SK-N-MC (cell line): ENCODE measurements at regions not wholly inside any gene's neighbourhood (a gene's known extent, or its start where the extent isn't known, plus 50 kb on each side); places are given as distances from the start of the nearest gene placed in this dataset.

ENCODE experiments used
- DNase-seq: peaks from one replicate; pipeline ENCODE4 v3.0.0-alpha.2; 2011; ENCODE audit warnings: low read depth, low spot score
- H3K27ac ChIP-seq: fragments of 200-600 bp; sonication (generic); 2 replicates; pipeline ENCODE4 v1.5.1; 2016; ENCODE audit warnings: mixed run types
- H3K36me3 ChIP-seq: fragments of 200-600 bp; sonication (generic); 2 replicates; pipeline ENCODE4 v1.6.1; 2017; ENCODE audit warnings: antibody characterized with exemption, low read length, mixed read lengths; ENCODE audit not compliant: insufficient read depth
- H3K4me3 ChIP-seq: fragments of 200-600 bp; sonication (generic); 2 replicates; pipeline ENCODE4 v1.5.1; 2016
- H3K9ac ChIP-seq: fragments of 200-600 bp; sonication (generic); 2 replicates; pipeline ENCODE4 v1.8.0; 2017; ENCODE audit warnings: mixed run types, mixed read lengths; ENCODE audit not compliant: insufficient read length
- H3K9me3 ChIP-seq: fragments of 200-600 bp; sonication (generic); 2 replicates; pipeline ENCODE4 v1.6.1; 2017; ENCODE audit warnings: low read depth, mild to moderate bottlenecking, antibody characterized with exemption, low read length, moderate library complexity, mixed read lengths
- EZH2 ChIP-seq: fragments of 200-600 bp; sonication (generic); IDR thresholded peaks from one replicate; pipeline ENCODE4 v1.6.1; 2017; ENCODE audit warnings: antibody characterized with exemption
- FOXP2 ChIP-seq: optimal IDR thresholded peaks from 2 replicates; pipeline ENCODE3; 2011; ENCODE audit warnings: mild to moderate bottlenecking, moderate library complexity; ENCODE audit not compliant: insufficient read depth; ENCODE audit errors: extremely low read length, control extremely low read depth
- POLR2AphosphoS5 ChIP-seq: IDR thresholded peaks from 2 replicates; pipeline ENCODE4 v1.6.1; 2012; ENCODE audit warnings: mild to moderate bottlenecking, low read depth, low read length, borderline replicate concordance

- no peak for DNase-seq
- no peak overlapping the region for H3K27ac ChIP-seq
- no peak overlapping the region for H3K9ac ChIP-seq
- TF ChIP-seq POLR2AphosphoS5: no peak
- no peak for TF ChIP-seq EZH2
- no peak for TF ChIP-seq FOXP2
- H3K36me3 ChIP-seq: no peaks in the 10 kb centered on the region
- no peaks in the 10 kb centered on the region for H3K9me3 ChIP-seq
- no peak overlapping the region for H3K4me3 ChIP-seq
Measured at GRCh38 chr10:43802988-43803696, 154.5 kb upstream of the ZNF32 start.

- H3K27ac ChIP-seq: no peak overlapping the region
- no peaks in the 10 kb centered on the region for H3K36me3 ChIP-seq
- H3K4me3 ChIP-seq: no peak overlapping the region
- DNase-seq: no peak
- no peaks in the 10 kb centered on the region for H3K9me3 ChIP-seq
- H3K9ac ChIP-seq: no peak overlapping the region
- TF ChIP-seq EZH2 (no peak), FOXP2 (no peak), POLR2AphosphoS5 (no peak)
Measured at GRCh38 chr10:43801626-43802025, 152.9 kb upstream of the ZNF32 start.

GRCh38 chr10:43801140-43801539 is 152.5 kb upstream of the ZNF32 start:
- no peak for TF ChIP-seq FOXP2
- TF ChIP-seq POLR2AphosphoS5: no peak
- TF ChIP-seq EZH2: no peak
- H3K4me3 ChIP-seq: no peak overlapping the region
- DNase-seq: no peak

GRCh38 chr10:43796781-43797180 is 148.1 kb upstream of the ZNF32 start:
- no peaks in the 10 kb centered on the region for H3K9me3 ChIP-seq
- TF ChIP-seq EZH2 (no peak), FOXP2 (no peak), POLR2AphosphoS5 (no peak)
- no peak overlapping the region for H3K27ac ChIP-seq
- H3K9ac ChIP-seq: no peak overlapping the region
- DNase-seq: no peak
- no peak overlapping the region for H3K4me3 ChIP-seq
- no peaks in the 10 kb centered on the region for H3K36me3 ChIP-seq

More at GRCh38 chr10:43801140-43801539, 152.5 kb upstream of the ZNF32 start:
- Histone ChIP-seq H3K9me3 (no peaks in the 10 kb centered on the region), H3K36me3 (no peaks in the 10 kb centered on the region), H3K27ac (no peak overlapping the region), H3K9ac (no peak overlapping the region)

- H3K4me3 ChIP-seq: no peak overlapping the region
- H3K9ac ChIP-seq: no peak overlapping the region
- no peaks in the 10 kb centered on the region for H3K36me3 ChIP-seq
- no peaks in the 10 kb centered on the region for H3K9me3 ChIP-seq
- H3K27ac ChIP-seq: no peak overlapping the region
- TF ChIP-seq POLR2AphosphoS5 (no peak), FOXP2 (no peak), EZH2 (no peak)
- DNase-seq: no peak
Measured at GRCh38 chr10:43795639-43796038, 147.0 kb upstream of the ZNF32 start.

GRCh38 chr10:43795093-43795492 is 146.4 kb upstream of the ZNF32 start:
- TF ChIP-seq POLR2AphosphoS5: no peak
- no peak for TF ChIP-seq EZH2
- no peak for TF ChIP-seq FOXP2
- Histone ChIP-seq H3K27ac (no peak overlapping the region), H3K9ac (no peak overlapping the region), H3K9me3 (no peaks in the 10 kb centered on the region), H3K36me3 (no peaks in the 10 kb centered on the region), H3K4me3 (no peak overlapping the region)
- DNase-seq: no peak

GRCh38 chr10:43794181-43794815 is 145.6 kb upstream of the ZNF32 start:
- no peak for DNase-seq
- Histone ChIP-seq H3K36me3 (no peaks in the 10 kb centered on the region), H3K9me3 (no peaks in the 10 kb centered on the region), H3K4me3 (no peak overlapping the region), H3K27ac (no peak overlapping the region), H3K9ac (no peak overlapping the region)
- TF ChIP-seq FOXP2 (no peak), POLR2AphosphoS5 (no peak), EZH2 (no peak)

GRCh38 chr10:43793704-43794103 is 145.0 kb upstream of the ZNF32 start:
- Histone ChIP-seq H3K9me3 (no peaks in the 10 kb centered on the region), H3K36me3 (no peaks in the 10 kb centered on the region), H3K4me3 (no peak overlapping the region), H3K27ac (no peak overlapping the region), H3K9ac (no peak overlapping the region)
- no peak for DNase-seq
- no peak for TF ChIP-seq FOXP2
- no peak for TF ChIP-seq POLR2AphosphoS5
- TF ChIP-seq EZH2: no peak

- Histone ChIP-seq H3K27ac (no peak overlapping the region), H3K9me3 (no peaks in the 10 kb centered on the region), H3K4me3 (no peak overlapping the region), H3K36me3 (no peaks in the 10 kb centered on the region), H3K9ac (no peak overlapping the region)
- TF ChIP-seq POLR2AphosphoS5: no peak
- TF ChIP-seq FOXP2: no peak
- no peak for TF ChIP-seq EZH2
- DNase-seq: no peak
Measured at GRCh38 chr10:43790147-43790546, 141.5 kb upstream of the ZNF32 start.

- Histone ChIP-seq H3K36me3 (no peaks in the 10 kb centered on the region), H3K4me3 (no peak overlapping the region), H3K9ac (no peak overlapping the region), H3K27ac (no peak overlapping the region), H3K9me3 (no peaks in the 10 kb centered on the region)
- TF ChIP-seq EZH2 (no peak), POLR2AphosphoS5 (no peak), FOXP2 (no peak)
- no peak for DNase-seq
Measured at GRCh38 chr10:43785252-43785651, 136.6 kb upstream of the ZNF32 start.
